SH-SY5Y (cell line): ENCODE measurements at regions not wholly inside any gene's neighbourhood (a gene's known extent, or its start where the extent isn't known, plus 50 kb on each side); places are given as distances from the start of the nearest gene placed in this dataset.

Source experiments
- GATA2 ChIP-seq: IDR thresholded peaks from 2 replicates; pipeline ENCODE4 v1.6.1; 2011; ENCODE audit warnings: mild to moderate bottlenecking, low read depth, low read length
- GATA3 ChIP-seq: IDR thresholded peaks from 2 replicates; pipeline ENCODE4 v1.6.1; 2011; ENCODE audit warnings: low read depth, mild to moderate bottlenecking, low read length, moderate library complexity

DNA sequence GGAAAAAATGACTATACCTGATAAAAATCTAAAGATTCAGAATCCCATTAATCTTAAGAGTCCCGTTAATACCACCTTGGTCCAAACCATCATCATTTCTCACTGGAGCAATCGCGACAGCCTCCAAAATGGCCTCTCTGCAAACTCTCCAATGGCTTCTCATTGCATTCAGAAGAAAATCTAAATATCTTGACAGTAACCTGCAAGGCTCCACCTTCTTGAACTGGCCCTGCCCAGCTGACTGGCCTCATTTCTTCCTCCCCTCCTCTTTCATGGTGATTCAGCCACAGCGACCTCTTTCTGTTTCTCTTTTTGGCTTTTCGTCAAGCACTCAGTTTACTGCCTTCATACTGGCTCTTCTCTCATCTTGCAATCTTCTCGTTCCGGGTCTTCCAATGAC is 56.2 kb upstream of the GPRIN3 start:
- no peak for TF ChIP-seq GATA2
- no peak for TF ChIP-seq GATA3
